ENCODE measurements at regions not wholly inside any gene's neighbourhood (a gene's known extent, or its start where the extent isn't known, plus 50 kb on each side); places are given as distances from the start of the nearest gene placed in this dataset.

DNA sequence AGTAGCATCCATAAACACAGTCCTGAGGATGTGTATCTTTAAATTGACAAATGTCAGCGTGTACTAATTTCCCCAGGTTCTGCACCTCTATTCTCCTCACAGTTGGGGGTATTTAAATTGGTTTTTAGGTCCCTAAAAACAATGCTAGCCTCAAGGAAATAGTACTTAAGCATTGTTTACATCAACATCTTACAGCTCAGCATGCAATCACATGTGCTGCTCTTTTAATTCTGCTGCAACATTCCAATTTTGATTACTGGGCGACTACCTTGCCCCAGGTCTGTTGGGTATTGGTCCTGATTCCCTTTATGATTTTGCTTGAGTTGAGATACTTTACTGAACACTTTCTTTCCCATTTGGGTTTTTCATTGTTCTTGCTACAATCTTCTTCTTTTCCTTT, 616.6 kb downstream of the CCER1 start:
- no peak for DNase-seq (ENCODE audit: low read depth)
- no peak overlapping the region for H3K4me3 ChIP-seq (ENCODE audit: low read length)
- TF ChIP-seq, protein P1, sequence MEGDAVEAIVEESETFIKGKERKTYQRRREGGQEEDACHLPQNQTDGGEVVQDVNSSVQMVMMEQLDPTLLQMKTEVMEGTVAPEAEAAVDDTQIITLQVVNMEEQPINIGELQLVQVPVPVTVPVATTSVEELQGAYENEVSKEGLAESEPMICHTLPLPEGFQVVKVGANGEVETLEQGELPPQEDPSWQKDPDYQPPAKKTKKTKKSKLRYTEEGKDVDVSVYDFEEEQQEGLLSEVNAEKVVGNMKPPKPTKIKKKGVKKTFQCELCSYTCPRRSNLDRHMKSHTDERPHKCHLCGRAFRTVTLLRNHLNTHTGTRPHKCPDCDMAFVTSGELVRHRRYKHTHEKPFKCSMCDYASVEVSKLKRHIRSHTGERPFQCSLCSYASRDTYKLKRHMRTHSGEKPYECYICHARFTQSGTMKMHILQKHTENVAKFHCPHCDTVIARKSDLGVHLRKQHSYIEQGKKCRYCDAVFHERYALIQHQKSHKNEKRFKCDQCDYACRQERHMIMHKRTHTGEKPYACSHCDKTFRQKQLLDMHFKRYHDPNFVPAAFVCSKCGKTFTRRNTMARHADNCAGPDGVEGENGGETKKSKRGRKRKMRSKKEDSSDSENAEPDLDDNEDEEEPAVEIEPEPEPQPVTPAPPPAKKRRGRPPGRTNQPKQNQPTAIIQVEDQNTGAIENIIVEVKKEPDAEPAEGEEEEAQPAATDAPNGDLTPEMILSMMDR (conservative IDR thresholded peaks at IDR 0.05; ENCODE audit: low read depth, low read length), result no peak

DNA sequence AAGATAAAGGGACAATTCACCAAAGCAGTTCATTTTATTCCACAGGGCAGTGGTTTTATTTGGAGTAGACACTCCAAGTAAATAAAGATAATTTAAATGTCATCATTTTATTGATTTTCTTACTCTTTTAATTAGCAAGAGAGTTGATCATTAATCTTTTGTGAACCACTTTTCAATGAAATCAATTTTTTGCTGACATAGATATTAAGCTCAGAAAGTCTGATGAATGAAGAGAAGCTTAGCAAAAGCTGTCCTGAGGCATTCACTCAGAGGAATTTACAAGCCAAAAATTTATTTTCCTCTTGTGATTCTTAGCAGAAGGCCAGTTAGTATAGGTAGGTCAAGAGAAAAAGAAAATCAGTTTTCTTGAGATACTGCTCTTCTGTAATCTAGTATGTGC, 618.0 kb downstream of the CCER1 start:
- TF ChIP-seq, protein P1 (conservative IDR thresholded peaks at IDR 0.05; ENCODE audit: low read depth, low read length), result no peak
- DNase-seq (ENCODE audit: low read depth), result no peak
- no peak overlapping the region for H3K4me3 ChIP-seq (ENCODE audit: low read length)

DNA sequence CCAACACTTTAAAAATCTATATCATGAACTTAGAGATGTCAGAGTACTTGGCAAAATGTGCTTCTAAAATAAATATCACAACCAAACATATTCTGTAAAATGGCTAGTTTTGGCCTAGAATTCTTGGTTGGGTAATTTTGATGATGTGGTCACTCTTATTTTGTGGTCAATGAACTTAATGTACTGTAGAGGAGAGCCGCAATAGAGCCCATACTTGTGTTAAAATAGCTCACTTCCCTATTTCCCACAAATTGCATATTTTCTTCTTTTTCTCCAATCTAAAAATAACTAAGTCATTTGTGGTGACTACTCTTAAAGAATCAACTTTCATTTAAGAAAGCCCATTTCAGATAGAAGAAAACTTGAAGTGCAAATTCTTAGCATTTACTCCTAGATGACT, 619.4 kb downstream of the CCER1 start:
- TF ChIP-seq, protein P1 (conservative IDR thresholded peaks at IDR 0.05; ENCODE audit: low read depth, low read length), result no peak
- DNase-seq (ENCODE audit: low read depth), result no peak
- H3K4me3 ChIP-seq (ENCODE audit: low read length), result no peak overlapping the region

DNA sequence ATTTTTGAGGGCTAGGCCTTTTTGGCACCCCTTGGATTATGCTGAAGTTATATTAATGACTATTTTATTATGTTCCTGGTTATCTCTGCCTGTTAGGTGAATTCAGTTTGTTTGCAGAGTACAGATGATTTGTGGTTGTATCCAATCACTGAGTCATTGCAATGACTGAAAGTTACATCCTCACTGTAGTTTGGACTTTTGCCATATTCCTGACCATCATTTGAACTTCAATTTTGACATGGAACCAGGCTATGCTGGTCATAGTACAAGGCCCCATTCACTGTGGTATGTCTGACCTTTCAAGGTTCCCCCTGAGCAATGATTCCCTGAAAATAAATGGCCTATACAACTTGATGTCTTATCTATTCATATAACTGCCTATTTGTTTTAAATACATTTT, 621.0 kb downstream of the CCER1 start:
- no peak for DNase-seq (ENCODE audit: low read depth)
- H3K4me3 ChIP-seq (ENCODE audit: low read length), result no peak overlapping the region
- TF ChIP-seq, protein P1 (conservative IDR thresholded peaks at IDR 0.05; ENCODE audit: low read depth, low read length), result no peak

DNA sequence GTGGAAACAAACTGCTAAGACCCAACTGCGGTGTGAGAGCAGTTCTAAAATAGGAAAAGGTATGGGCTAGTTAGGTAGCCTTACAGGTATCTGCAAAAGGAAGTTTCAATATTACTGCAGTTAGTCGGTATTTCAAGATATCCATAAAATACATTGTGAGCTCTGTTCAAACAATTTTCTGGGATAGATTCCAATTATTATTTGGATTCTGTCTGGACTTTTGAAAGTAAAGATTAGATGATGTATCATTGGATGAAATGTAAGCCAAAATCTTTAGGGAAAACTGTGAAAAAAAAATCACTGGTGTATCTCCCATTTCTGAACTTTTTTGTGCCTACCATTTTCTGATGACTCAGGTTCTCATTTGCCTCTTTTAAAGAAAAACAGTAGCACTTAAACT, 621.6 kb downstream of the CCER1 start:
- no peak overlapping the region for H3K4me3 ChIP-seq (ENCODE audit: low read length)
- no peak for DNase-seq (ENCODE audit: low read depth)
- TF ChIP-seq, protein P1 (conservative IDR thresholded peaks at IDR 0.05; ENCODE audit: low read depth, low read length), result no peak

DNA sequence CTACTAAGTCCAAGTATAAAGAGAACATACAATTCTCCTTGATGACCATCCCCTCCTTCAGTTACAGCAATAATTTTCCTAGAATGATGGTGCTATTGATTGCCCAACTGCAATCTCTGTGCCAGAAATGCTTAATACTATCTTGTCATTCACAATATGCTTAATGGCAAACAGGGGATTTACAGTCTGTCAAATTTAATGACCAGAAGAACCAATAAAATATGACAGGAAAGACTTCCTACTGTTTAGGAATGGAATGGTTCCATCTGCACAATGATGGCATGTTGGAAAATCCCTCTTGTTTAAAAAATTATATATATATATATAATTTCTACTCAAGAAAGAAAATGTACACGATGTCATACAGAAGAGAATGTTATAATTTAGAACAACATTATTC, 623.2 kb downstream of the CCER1 start:
- no peak for DNase-seq (ENCODE audit: low read depth)

DNA sequence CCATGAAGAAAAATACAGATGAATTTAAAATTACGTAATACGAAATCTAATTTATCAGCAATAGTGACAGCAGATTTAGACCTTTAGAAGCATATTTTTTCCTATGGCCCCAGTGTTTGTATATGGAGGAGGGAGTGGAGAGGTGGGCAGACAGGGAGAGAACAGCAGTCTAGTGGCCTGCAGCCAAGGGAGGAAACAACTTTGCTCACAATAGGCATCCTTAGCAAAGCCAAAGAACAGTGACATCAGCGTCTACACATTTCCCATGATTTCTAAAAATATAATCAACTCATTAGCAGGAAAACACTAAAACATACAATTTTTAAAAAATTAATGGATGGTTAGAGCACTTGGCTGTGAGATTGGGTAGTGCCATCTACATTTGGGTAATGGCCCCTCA, 622.6 kb upstream of the ATP2B1 start:
- TF ChIP-seq, protein P1 (conservative IDR thresholded peaks at IDR 0.05; ENCODE audit: low read depth, low read length), result no peak
- DNase-seq (ENCODE audit: low read depth), result no peak
- H3K4me3 ChIP-seq (ENCODE audit: low read length), result no peak overlapping the region

More for the DNA sequence above, 623.2 kb downstream of the CCER1 start:
- TF ChIP-seq, protein P1 (conservative IDR thresholded peaks at IDR 0.05; ENCODE audit: low read depth, low read length), result no peak
- no peak overlapping the region for H3K4me3 ChIP-seq (ENCODE audit: low read length)

Measured in retinal pigment epithelial cell (primary cell).